PC-9 (cell line): ENCODE measurements at regions not wholly inside any gene's neighbourhood (a gene's known extent, or its start where the extent isn't known, plus 50 kb on each side); places are given as distances from the start of the nearest gene placed in this dataset.

Experiments
- BruUV-seq: library from RNA; stranded (reverse); fragments of 400-500 nt; replicated peaks from 2 replicates; lab custom pipeline; 2021; lab: Mats Ljungman, UMichigan
- CTCF ChIA-PET: fragments of 300-600 bp; sonication (Branson Sonifier 250); formaldehyde crosslinking; loops from one replicate; lab custom pipeline; 2022; ENCODE audit warnings: antibody characterized with exemption; lab: Charles Lee
- POLR2A ChIA-PET: fragments of 300-600 bp; sonication (Branson Sonifier 250); formaldehyde crosslinking; loops from one replicate; lab custom pipeline; 2022; ENCODE audit warnings: antibody characterized with exemption; ENCODE audit not compliant: unreplicated experiment; lab: Charles Lee
- DNase-seq, 2 experiments: peaks; one replicate each; pipeline versions ENCODE4 v3.0.0 to v3.0.0-alpha.2; 2015 to 2022; ENCODE audit warnings: mixed read lengths in 1 of 2
- H2AFZ ChIP-seq: fragments of 200-600 bp; sonication (generic); 2 replicates; pipeline ENCODE4 v1.8.1; 2017; ENCODE audit warnings: antibody characterized with exemption
- H3F3A ChIP-seq: fragments of 200-600 bp; sonication (generic); 2 replicates; pipeline ENCODE4 v1.8.1; 2017; ENCODE audit warnings: antibody characterized with exemption, mild to moderate bottlenecking, low read depth; ENCODE audit not compliant: insufficient read depth
- H3K27ac ChIP-seq: fragments of 200-600 bp; sonication (generic); 2 replicates; pipeline ENCODE4 v1.6.1; 2016; ENCODE audit warnings: mixed run types
- H3K27me3 ChIP-seq: fragments of 200-600 bp; sonication (generic); 2 replicates; pipeline ENCODE4 v1.6.1; 2016; ENCODE audit warnings: low read depth, mixed run types; ENCODE audit not compliant: insufficient read depth
- H3K36me3 ChIP-seq: fragments of 200-600 bp; sonication (generic); 2 replicates; pipeline ENCODE4 v1.6.1; 2016; ENCODE audit warnings: low read depth, mixed run types
- H3K4me1 ChIP-seq: fragments of 200-600 bp; sonication (generic); replicated peaks from 2 replicates; pipeline ENCODE4 v1.6.1; 2016; ENCODE audit warnings: mixed run types; ENCODE audit not compliant: insufficient read depth
- H3K4me2 ChIP-seq: fragments of 200-600 bp; sonication (generic); 2 replicates; pipeline ENCODE4 v1.6.1; 2017; ENCODE audit warnings: mixed run types
- H3K4me3 ChIP-seq: fragments of 200-600 bp; sonication (generic); 2 replicates; pipeline ENCODE4 v1.6.1; 2016; ENCODE audit warnings: mixed run types
- H3K79me2 ChIP-seq: fragments of 200-600 bp; sonication (generic); 2 replicates; pipeline ENCODE4 v1.6.1; 2017; ENCODE audit warnings: low read depth, mixed run types
- H3K9me2 ChIP-seq: fragments of 200-600 bp; sonication (generic); 2 replicates; pipeline ENCODE4 v1.8.1; 2017; ENCODE audit warnings: mild to moderate bottlenecking; ENCODE audit not compliant: insufficient read depth
- H3K9me3 ChIP-seq: fragments of 200-600 bp; sonication (generic); 2 replicates; pipeline ENCODE4 v1.8.1; 2016; ENCODE audit warnings: low read depth; ENCODE audit not compliant: insufficient read depth
- H4K20me1 ChIP-seq: fragments of 200-600 bp; sonication (generic); 2 replicates; pipeline ENCODE4 v1.8.1; 2017; ENCODE audit not compliant: insufficient read depth
- EZH2 ChIP-seq: fragments of 200-600 bp; sonication (generic); IDR thresholded peaks from 2 replicates; pipeline ENCODE4 v1.8.0; 2017; ENCODE audit warnings: antibody characterized with exemption, low read depth
- intact Hi-C: fragments of 100-400 bp; cut with micrococcal nuclease; formaldehyde crosslinking; loops from one replicate; pipeline ENCODE4 v1.10.0; 2022; ENCODE audit not compliant: unreplicated experiment
- TF ChIP-seq, protein P1 (sequence below): fragments of 200-600 bp; sonication (generic); conservative IDR thresholded peaks from 2 replicates; pipeline ENCODE4 v1.6.1; 2017; ENCODE audit warnings: mixed run types, antibody characterized with exemption, mild to moderate bottlenecking, moderate library complexity

DNA sequence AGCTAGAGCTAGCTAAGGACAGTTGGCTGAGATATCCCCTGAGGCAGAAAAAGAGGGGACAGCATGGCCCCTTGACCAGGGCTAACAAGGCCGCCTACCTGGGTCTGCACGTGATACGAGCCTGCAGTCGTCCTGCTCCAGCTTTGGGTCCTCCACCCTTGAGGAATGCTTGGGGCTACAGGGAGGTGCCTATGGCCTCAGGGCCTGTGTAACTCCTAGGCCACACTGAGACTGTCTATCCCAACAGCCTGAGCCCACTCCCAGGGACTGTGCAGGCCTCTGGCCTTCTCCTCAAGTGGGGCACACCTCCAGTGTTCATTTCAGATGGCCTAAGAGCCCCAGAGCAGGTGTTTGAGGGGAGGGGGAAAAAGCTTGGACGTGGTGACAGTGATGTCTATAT lies 136.7 kb upstream of the SATB2 start:
- DNase-seq, result no peak
- Histone ChIP-seq H3F3A (no peaks in the 10 kb centered on the region), H3K27ac (no peak overlapping the region), H4K20me1 (no peaks in the 10 kb centered on the region; the same call in 1 of the 2 replicates), H2AFZ (no peak overlapping the region), H3K9me2 (no peaks in the 10 kb centered on the region), H3K79me2 (no peaks in the 10 kb centered on the region), H3K4me3 (no peak overlapping the region), H3K9me3 (no peaks in the 10 kb centered on the region), H3K4me1 (no peaks in the 10 kb centered on the region), H3K27me3 (peaks cover 3% of the 10 kb centered on the region; the same call in 1 of the 2 replicates), H3K4me2 (no peak overlapping the region), H3K36me3 (no peaks in the 10 kb centered on the region)
- CTCF ChIA-PET, result no interaction called here
- TF ChIP-seq, protein P1, sequence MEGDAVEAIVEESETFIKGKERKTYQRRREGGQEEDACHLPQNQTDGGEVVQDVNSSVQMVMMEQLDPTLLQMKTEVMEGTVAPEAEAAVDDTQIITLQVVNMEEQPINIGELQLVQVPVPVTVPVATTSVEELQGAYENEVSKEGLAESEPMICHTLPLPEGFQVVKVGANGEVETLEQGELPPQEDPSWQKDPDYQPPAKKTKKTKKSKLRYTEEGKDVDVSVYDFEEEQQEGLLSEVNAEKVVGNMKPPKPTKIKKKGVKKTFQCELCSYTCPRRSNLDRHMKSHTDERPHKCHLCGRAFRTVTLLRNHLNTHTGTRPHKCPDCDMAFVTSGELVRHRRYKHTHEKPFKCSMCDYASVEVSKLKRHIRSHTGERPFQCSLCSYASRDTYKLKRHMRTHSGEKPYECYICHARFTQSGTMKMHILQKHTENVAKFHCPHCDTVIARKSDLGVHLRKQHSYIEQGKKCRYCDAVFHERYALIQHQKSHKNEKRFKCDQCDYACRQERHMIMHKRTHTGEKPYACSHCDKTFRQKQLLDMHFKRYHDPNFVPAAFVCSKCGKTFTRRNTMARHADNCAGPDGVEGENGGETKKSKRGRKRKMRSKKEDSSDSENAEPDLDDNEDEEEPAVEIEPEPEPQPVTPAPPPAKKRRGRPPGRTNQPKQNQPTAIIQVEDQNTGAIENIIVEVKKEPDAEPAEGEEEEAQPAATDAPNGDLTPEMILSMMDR, result no peak
- no peak for TF ChIP-seq EZH2
- no TSS peak for BruUV-seq
- intact Hi-C loops, result loop anchor here (10.0 kb wide), 1 partner anchor 1280 kb away; no protein-coding TSS in a partner anchor
- POLR2A ChIA-PET, result no interaction called here

DNA sequence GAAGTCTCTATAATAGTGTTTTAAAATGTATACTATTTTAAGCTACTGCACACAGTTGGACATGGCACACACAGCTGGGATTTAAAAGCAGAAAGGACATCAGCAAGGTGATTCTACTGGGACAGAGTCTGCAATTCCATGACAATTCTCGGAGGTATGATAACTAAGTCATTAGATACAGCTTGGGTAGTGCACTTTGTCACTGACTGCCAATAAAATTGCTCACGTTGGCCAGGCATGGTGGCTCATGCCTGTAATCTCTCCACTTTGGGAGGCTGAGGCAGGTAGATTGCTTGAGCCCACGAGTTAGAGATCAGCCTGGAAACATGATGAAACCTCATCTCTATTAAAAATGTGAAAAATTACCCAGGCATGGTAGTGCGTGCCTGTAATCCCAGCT lies 134.1 kb upstream of the SATB2 start:
- intact Hi-C loops, result loop anchor here (10.0 kb wide), 1 partner anchor 1277 kb away; no protein-coding TSS in a partner anchor
- Histone ChIP-seq H3K4me3 (no peak overlapping the region), H3K27ac (no peak overlapping the region), H3F3A (no peaks in the 10 kb centered on the region), H3K36me3 (no peaks in the 10 kb centered on the region), H3K27me3 (peaks cover 7% of the 10 kb centered on the region; the same call in 1 of the 2 replicates), H3K4me2 (no peak overlapping the region), H2AFZ (no peak overlapping the region), H3K4me1 (no peaks in the 10 kb centered on the region), H3K9me2 (no peaks in the 10 kb centered on the region), H4K20me1 (no peaks in the 10 kb centered on the region), H3K79me2 (no peaks in the 10 kb centered on the region), H3K9me3 (no peaks in the 10 kb centered on the region)
- no peak for DNase-seq
- ChIA-PET POLR2A (no interaction called here), CTCF (no interaction called here)
- no TSS peak for BruUV-seq
- TF ChIP-seq EZH2, result no peak
- TF ChIP-seq, protein P1, result no peak

DNA sequence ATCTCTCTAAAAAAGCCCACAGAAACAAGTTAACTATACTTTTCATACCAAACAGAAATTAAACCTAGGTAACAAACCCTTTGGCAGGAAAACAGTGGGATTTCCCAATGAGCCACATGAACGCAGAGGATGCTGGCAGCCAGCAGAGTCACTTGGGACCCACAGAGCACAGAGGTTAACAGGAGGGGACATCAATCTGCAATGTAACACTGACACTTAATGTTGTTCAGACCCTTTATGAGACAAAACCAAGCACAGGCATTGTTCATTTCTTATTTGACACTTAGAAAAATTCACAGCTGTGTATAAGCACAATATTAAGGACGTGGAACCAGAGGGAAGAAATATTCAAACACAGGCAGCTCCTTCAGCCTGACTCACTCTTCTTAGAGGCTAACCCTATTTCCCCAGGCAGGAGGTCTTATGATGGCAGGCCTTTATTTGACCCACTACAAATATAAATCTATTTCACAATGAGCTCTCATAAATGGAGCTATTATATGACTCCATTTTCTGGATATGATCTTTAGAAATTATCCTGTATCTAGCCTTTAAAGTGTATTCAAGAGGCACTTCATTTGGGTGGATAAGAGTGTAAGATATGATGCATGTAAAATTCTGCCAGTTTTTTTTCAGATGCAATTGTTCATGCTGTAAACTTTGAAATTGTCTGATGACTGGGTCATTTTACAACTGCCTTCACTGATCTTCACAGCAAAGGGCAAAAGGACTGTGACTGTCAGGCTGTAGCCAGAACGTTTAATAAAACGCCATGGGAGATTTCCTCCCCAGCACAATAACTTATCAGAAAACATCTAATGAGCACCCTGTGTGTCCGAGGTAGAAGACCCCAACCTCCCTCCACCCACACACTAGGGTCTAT lies 132.8 kb upstream of the SATB2 start:
- Histone ChIP-seq H3K27ac (no peak overlapping the region), H3F3A (no peaks in the 10 kb centered on the region), H3K4me3 (no peak overlapping the region), H4K20me1 (no peaks in the 10 kb centered on the region), H3K79me2 (no peaks in the 10 kb centered on the region), H3K9me3 (no peaks in the 10 kb centered on the region), H3K27me3 (peaks cover 7% of the 10 kb centered on the region; the same call in 1 of the 2 replicates), H3K4me2 (no peak overlapping the region), H3K4me1 (no peaks in the 10 kb centered on the region), H3K36me3 (no peaks in the 10 kb centered on the region), H2AFZ (no peak overlapping the region), H3K9me2 (no peaks in the 10 kb centered on the region)
- ChIA-PET CTCF (no interaction called here), POLR2A (no interaction called here)
- no peak for TF ChIP-seq EZH2
- TF ChIP-seq, protein P1, result no peak
- intact Hi-C loops, result loop anchor here (10.0 kb wide), 1 partner anchor 1276 kb away; no protein-coding TSS in a partner anchor
- BruUV-seq, result no TSS peak
- DNase-seq, result no peak
